ENCODE measurements at regions not wholly inside any gene's neighbourhood (a gene's known extent, or its start where the extent isn't known, plus 50 kb on each side); places are given as distances from the start of the nearest gene placed in this dataset.

DNA sequence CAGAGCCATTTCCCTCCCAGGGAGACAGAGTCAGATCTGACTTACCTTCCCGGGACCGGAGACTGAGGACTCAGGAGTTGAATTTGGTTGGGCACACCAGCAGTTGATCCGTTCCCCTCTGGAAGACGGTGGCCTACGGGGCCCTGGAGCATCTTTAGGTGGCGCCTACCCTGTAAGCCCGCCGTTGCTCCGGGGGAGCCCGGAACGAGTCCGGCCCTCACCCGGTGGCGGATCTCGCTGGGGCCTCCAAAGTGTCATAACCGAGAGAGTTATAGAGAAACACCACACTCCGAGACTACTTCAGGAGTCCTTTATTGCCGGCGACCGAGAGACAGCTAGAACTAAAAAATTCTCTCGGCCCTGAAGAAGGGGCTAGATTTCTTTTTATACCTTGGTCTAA, 182.8 kb upstream of the MBL2 start:
- no peaks in the 10 kb centered on the region for H3K9me3 ChIP-seq (ENCODE audit: low read length)
- TF ChIP-seq, protein P1, sequence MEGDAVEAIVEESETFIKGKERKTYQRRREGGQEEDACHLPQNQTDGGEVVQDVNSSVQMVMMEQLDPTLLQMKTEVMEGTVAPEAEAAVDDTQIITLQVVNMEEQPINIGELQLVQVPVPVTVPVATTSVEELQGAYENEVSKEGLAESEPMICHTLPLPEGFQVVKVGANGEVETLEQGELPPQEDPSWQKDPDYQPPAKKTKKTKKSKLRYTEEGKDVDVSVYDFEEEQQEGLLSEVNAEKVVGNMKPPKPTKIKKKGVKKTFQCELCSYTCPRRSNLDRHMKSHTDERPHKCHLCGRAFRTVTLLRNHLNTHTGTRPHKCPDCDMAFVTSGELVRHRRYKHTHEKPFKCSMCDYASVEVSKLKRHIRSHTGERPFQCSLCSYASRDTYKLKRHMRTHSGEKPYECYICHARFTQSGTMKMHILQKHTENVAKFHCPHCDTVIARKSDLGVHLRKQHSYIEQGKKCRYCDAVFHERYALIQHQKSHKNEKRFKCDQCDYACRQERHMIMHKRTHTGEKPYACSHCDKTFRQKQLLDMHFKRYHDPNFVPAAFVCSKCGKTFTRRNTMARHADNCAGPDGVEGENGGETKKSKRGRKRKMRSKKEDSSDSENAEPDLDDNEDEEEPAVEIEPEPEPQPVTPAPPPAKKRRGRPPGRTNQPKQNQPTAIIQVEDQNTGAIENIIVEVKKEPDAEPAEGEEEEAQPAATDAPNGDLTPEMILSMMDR (IDR thresholded peaks at IDR 0.05; ENCODE audit: poor library complexity, severe bottlenecking): no peak
- TF ChIP-seq, protein P2, sequence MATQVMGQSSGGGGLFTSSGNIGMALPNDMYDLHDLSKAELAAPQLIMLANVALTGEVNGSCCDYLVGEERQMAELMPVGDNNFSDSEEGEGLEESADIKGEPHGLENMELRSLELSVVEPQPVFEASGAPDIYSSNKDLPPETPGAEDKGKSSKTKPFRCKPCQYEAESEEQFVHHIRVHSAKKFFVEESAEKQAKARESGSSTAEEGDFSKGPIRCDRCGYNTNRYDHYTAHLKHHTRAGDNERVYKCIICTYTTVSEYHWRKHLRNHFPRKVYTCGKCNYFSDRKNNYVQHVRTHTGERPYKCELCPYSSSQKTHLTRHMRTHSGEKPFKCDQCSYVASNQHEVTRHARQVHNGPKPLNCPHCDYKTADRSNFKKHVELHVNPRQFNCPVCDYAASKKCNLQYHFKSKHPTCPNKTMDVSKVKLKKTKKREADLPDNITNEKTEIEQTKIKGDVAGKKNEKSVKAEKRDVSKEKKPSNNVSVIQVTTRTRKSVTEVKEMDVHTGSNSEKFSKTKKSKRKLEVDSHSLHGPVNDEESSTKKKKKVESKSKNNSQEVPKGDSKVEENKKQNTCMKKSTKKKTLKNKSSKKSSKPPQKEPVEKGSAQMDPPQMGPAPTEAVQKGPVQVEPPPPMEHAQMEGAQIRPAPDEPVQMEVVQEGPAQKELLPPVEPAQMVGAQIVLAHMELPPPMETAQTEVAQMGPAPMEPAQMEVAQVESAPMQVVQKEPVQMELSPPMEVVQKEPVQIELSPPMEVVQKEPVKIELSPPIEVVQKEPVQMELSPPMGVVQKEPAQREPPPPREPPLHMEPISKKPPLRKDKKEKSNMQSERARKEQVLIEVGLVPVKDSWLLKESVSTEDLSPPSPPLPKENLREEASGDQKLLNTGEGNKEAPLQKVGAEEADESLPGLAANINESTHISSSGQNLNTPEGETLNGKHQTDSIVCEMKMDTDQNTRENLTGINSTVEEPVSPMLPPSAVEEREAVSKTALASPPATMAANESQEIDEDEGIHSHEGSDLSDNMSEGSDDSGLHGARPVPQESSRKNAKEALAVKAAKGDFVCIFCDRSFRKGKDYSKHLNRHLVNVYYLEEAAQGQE (IDR thresholded peaks at IDR 0.05; ENCODE audit: borderline replicate concordance): no peak
- TF ChIP-seq POLR2AphosphoS5 (IDR thresholded peaks at IDR 0.05): no peak
- no peak for TF ChIP-seq MXI1 (conservative IDR thresholded peaks at IDR 0.05; ENCODE audit: poor library complexity, severe bottlenecking)
- TF ChIP-seq SMC3 (conservative IDR thresholded peaks at IDR 0.05; ENCODE audit: poor library complexity): no peak
- no peak for TF ChIP-seq EZH2 (IDR thresholded peaks at IDR 0.05; ENCODE audit: borderline replicate concordance, insufficient read depth, low read length, poor library complexity, severe bottlenecking)
- no peak for TF ChIP-seq RAD21 (conservative IDR thresholded peaks at IDR 0.05)
- TF ChIP-seq TAF1 (IDR thresholded peaks at IDR 0.05; ENCODE audit: low read depth): no peak
- TF ChIP-seq EP300 (conservative IDR thresholded peaks at IDR 0.05; ENCODE audit: poor library complexity, severe bottlenecking): no peak
- no peak overlapping the region for H3K27ac ChIP-seq (ENCODE audit: low read length)
- H3F3A ChIP-seq (ENCODE audit: insufficient read depth, low read length, poor library complexity, severe bottlenecking): no peaks in the 10 kb centered on the region
- no peaks in the 10 kb centered on the region for H3K79me2 ChIP-seq (replicated peaks; ENCODE audit: insufficient read depth, low read length)
- no peaks in the 10 kb centered on the region for H4K20me1 ChIP-seq (ENCODE audit: insufficient read depth)
- H3K4me3 ChIP-seq (ENCODE audit: low read length): no peak overlapping the region
- H3K36me3 ChIP-seq (ENCODE audit: insufficient read depth, low read length): no peaks in the 10 kb centered on the region
- no peaks in the 10 kb centered on the region for H3K9me2 ChIP-seq (ENCODE audit: insufficient read depth, low read length)
- no peak overlapping the region for H3K4me2 ChIP-seq (ENCODE audit: low read length)
- no peak overlapping the region for H2AFZ ChIP-seq (ENCODE audit: low read depth, low read length)
- H3K9ac ChIP-seq (ENCODE audit: low read length): no peak overlapping the region
- H3K27me3 ChIP-seq (ENCODE audit: insufficient read depth, low read depth, low read length): peaks cover 34% of the 10 kb centered on the region

DNA sequence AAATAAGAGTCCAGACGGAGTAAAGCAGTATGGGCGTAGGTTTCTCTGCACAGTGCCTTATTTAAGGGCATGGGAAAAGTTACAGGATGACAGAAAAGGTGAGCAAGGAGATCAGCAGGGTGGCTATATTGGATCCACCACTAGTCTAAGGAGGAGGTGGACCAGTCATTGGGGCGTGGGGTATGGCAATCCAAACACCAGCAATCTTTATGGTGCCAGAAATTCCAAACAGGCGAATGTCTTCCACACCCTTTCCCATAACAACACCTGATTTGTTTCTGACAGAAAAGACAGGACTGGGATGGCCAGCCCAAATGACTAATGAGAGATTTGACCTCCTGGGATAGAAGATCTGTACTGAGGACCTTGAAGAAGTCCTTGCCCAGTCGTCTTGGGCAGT, 181.8 kb upstream of the MBL2 start:
- no peak for TF ChIP-seq EZH2 (IDR thresholded peaks at IDR 0.05; ENCODE audit: borderline replicate concordance, insufficient read depth, low read length, poor library complexity, severe bottlenecking)
- no peak for TF ChIP-seq SMC3 (conservative IDR thresholded peaks at IDR 0.05; ENCODE audit: poor library complexity)
- no peak for TF ChIP-seq POLR2AphosphoS5 (IDR thresholded peaks at IDR 0.05)
- TF ChIP-seq, protein P2 (IDR thresholded peaks at IDR 0.05; ENCODE audit: borderline replicate concordance): no peak
- no peak for TF ChIP-seq RAD21 (conservative IDR thresholded peaks at IDR 0.05)
- no peak for TF ChIP-seq TAF1 (IDR thresholded peaks at IDR 0.05; ENCODE audit: low read depth)
- TF ChIP-seq EP300 (conservative IDR thresholded peaks at IDR 0.05; ENCODE audit: poor library complexity, severe bottlenecking): no peak
- no peak for TF ChIP-seq MXI1 (conservative IDR thresholded peaks at IDR 0.05; ENCODE audit: poor library complexity, severe bottlenecking)
- TF ChIP-seq, protein P1 (IDR thresholded peaks at IDR 0.05; ENCODE audit: poor library complexity, severe bottlenecking): no peak
- Histone ChIP-seq H3F3A (ENCODE audit: insufficient read depth, low read length, poor library complexity, severe bottlenecking) (no peaks in the 10 kb centered on the region), H3K27me3 (ENCODE audit: insufficient read depth, low read depth, low read length) (peaks cover 31% of the 10 kb centered on the region), H3K9ac (ENCODE audit: low read length) (no peak overlapping the region), H3K4me3 (ENCODE audit: low read length) (no peak overlapping the region), H3K9me2 (ENCODE audit: insufficient read depth, low read length) (no peaks in the 10 kb centered on the region), H3K9me3 (ENCODE audit: low read length) (no peaks in the 10 kb centered on the region), H4K20me1 (ENCODE audit: insufficient read depth) (no peaks in the 10 kb centered on the region), H3K36me3 (ENCODE audit: insufficient read depth, low read length) (no peaks in the 10 kb centered on the region), H2AFZ (ENCODE audit: low read depth, low read length) (no peak overlapping the region), H3K27ac (ENCODE audit: low read length) (no peak overlapping the region), H3K79me2 (replicated peaks; ENCODE audit: insufficient read depth, low read length) (no peaks in the 10 kb centered on the region), H3K4me2 (ENCODE audit: low read length) (no peak overlapping the region)
